ENCODE measurements at regions not wholly inside any gene's neighbourhood (a gene's known extent, or its start where the extent isn't known, plus 50 kb on each side); places are given as distances from the start of the nearest gene placed in this dataset.
"Not testable (repeated sequence)": the region's sequence is repeated elsewhere in the genome, so short reads cannot be mapped to it uniquely, and the experiment has no call there.

GRCh38 chr1:56092684-56093570, 486.4 kb downstream of the PLPP3 start:
- no peak for DNase-seq
- in situ Hi-C loops (cut with HindIII; ENCODE audit: low pct_ligation_motif_present, low pct_unique_long_range_greater_than_20kb, low sequenced_read_pairs) = no loop called here

- DNase-seq; in situ Hi-C loops (cut with HindIII; ENCODE audit: low pct_ligation_motif_present, low pct_unique_long_range_greater_than_20kb, low sequenced_read_pairs): not testable (repeated sequence)
Measured at GRCh38 chr1:56089826-56090225, 489.5 kb downstream of the PLPP3 start.

DNA sequence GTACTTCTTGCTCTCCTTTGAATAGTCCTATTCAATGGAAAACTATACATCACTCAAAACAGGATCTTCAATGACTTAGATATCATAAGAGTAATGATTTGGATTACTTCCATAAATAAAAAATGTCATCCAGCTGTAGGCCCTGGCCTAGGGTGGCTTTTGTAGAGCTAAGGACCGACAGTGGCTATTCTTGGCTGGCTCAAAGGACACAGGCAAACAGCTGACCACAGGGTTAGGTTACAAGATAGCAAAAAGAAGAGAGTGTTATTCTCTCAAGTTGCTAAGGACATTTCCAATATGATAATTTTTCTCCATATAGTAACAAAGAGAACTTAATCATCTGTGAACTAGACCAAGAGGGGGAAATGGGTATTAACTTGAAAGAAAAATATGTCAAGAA, 495.1 kb downstream of the PLPP3 start:
- in situ Hi-C loops (cut with HindIII; ENCODE audit: low pct_ligation_motif_present, low pct_unique_long_range_greater_than_20kb, low sequenced_read_pairs) = no loop called here
- DNase-seq = no peak

DNA sequence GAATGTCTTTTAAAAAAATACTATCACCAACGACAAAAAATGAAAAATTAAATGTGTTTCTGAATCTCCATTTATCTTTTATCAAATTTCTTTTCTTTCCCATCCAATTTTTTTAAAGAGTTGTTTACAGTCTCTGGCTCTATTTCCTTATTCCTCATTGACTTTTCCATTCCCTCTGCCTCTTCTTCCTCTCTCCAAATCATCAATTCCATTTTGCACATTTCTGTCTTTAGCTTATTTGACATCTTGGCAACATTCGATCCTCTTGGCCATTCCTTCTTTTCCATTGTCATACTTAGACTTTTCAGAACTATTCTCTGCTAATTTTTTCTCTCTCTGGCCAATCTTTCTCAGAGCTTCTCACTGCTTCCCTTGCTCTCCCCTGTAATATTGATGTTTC, 497.6 kb downstream of the PLPP3 start:
- in situ Hi-C loops (cut with HindIII; ENCODE audit: low pct_ligation_motif_present, low pct_unique_long_range_greater_than_20kb, low sequenced_read_pairs) = no loop called here
- DNase-seq = no peak

GRCh38 chr1:56081173-56081572, 498.2 kb downstream of the PLPP3 start:
- in situ Hi-C loops (cut with HindIII; ENCODE audit: low pct_ligation_motif_present, low pct_unique_long_range_greater_than_20kb, low sequenced_read_pairs) = no loop called here
- DNase-seq = no peak

DNA sequence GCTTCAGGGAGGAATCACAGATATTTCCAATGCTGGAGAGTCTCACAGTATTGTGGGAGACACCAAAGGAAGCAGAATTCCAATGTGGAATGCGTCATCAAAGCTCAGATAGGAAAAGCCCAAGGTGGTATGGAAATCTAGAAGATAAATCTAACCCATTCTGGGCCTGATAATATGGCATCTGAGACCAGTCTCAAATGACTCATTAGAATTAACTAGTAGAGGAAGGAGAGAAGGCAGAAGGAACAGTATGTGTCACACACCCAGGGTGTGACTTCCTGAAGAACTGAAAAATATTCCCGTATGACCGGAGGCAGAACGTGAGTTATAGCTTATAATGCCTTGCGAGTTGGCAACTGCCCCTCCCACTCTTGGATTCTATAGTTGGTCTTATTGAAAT, 499.2 kb downstream of the PLPP3 start:
- DNase-seq = no peak
- in situ Hi-C loops (cut with HindIII; ENCODE audit: low pct_ligation_motif_present, low pct_unique_long_range_greater_than_20kb, low sequenced_read_pairs) = no loop called here

DNA sequence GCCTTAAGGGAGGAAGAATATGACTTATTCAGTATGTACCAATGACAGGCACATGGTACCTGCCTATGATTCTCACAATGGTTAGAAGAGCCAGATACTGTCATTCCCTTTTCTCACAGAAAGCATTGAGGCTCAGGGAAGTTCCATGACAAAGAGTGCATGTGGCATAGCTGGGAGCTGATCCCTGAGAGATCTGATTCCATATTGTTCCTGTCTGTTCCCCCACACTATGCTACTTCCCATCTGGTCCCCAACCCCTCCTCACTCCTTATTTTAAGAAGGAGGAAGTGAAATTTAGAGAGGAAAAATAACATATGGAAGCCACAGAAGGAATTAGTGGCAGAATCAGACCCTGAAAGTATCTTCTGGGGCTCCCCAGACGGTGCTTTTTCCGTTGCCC, 500.0 kb downstream of the PLPP3 start:
- no peak for DNase-seq
- in situ Hi-C loops (cut with HindIII; ENCODE audit: low pct_ligation_motif_present, low pct_unique_long_range_greater_than_20kb, low sequenced_read_pairs) = no loop called here

GRCh38 chr1:56077206-56077605, 502.2 kb downstream of the PLPP3 start:
- no peak for DNase-seq
- in situ Hi-C loops (cut with HindIII; ENCODE audit: low pct_ligation_motif_present, low pct_unique_long_range_greater_than_20kb, low sequenced_read_pairs) = no loop called here

- in situ Hi-C loops (cut with HindIII; ENCODE audit: low pct_ligation_motif_present, low pct_unique_long_range_greater_than_20kb, low sequenced_read_pairs) = no loop called here
- no peak for DNase-seq
Measured at GRCh38 chr1:56074007-56074651, 505.2 kb downstream of the PLPP3 start.

- no peak for DNase-seq
- in situ Hi-C loops (cut with HindIII; ENCODE audit: low pct_ligation_motif_present, low pct_unique_long_range_greater_than_20kb, low sequenced_read_pairs) = no loop called here
Measured at GRCh38 chr1:56073614-56074006, 505.8 kb downstream of the PLPP3 start.

GRCh38 chr1:56073206-56073605, 506.2 kb downstream of the PLPP3 start:
- in situ Hi-C loops (cut with HindIII; ENCODE audit: low pct_ligation_motif_present, low pct_unique_long_range_greater_than_20kb, low sequenced_read_pairs) = no loop called here

GRCh38 chr1:56072310-56072709, 507.1 kb downstream of the PLPP3 start:
- no peak for DNase-seq
- in situ Hi-C loops (cut with HindIII; ENCODE audit: low pct_ligation_motif_present, low pct_unique_long_range_greater_than_20kb, low sequenced_read_pairs) = no loop called here

More at GRCh38 chr1:56073206-56073605, 506.2 kb downstream of the PLPP3 start:
- no peak for DNase-seq

DNA sequence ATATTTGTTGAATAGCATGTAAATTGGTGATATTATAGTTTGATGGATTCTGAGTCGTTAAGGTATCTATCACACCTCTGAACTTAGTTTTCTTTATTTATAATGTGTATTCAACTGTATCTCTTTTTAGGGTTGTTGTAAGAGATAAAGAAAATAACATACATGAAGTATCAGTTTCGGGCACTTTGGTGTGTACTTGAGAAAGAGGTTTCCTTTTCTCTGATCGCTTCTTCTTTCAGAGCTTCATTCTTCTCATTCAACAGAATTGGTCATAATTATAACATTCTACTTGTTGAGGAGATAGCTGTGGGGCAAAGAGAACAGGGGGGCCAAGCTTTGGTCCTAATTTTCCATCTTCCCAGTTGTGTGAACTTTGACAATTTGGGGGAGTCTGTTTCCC, 508.0 kb downstream of the PLPP3 start:
- DNase-seq = no peak
- in situ Hi-C loops (cut with HindIII; ENCODE audit: low pct_ligation_motif_present, low pct_unique_long_range_greater_than_20kb, low sequenced_read_pairs) = no loop called here

- in situ Hi-C loops (cut with HindIII; ENCODE audit: low pct_ligation_motif_present, low pct_unique_long_range_greater_than_20kb, low sequenced_read_pairs) = no loop called here
- DNase-seq = no peak
Measured at GRCh38 chr1:56070601-56071000, 508.8 kb downstream of the PLPP3 start.

DNA sequence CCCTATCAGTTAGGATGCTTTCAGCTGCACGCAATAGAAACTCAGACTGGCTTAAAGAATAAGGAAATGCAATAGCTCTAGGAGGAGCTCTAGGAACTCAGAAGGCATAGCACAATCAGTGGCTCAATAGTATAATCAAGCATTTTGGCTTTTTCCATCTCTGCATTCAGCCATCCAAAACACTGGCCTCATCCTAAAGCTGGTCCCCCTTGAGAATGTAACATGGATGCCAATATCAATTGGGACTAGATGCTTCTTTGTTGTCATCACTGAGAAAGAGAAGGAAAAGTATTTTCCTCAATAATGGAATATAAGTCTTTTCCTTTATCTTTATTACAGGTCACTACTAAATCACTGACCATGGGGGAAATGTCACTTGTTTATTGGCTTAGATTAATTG, 509.5 kb downstream of the PLPP3 start:
- in situ Hi-C loops (cut with HindIII; ENCODE audit: low pct_ligation_motif_present, low pct_unique_long_range_greater_than_20kb, low sequenced_read_pairs) = no loop called here
- no peak for DNase-seq

DNA sequence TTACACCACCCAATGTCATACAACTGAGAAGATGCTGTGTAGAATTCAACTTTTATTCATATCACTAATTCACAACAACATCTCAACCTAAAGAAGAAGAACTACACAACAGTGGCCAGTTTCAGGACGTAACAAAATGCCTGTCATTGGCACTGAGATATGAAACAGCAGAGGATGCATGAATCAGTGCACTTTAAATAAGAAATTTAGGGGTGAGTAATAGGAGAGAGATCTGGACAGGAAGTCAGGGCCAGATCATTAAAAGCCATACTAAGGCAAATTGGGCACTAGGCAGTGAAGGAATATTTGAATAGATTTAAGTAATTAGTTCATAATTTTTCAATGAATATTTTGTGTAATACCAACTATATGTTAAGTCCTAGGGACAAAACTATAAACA, 510.5 kb downstream of the PLPP3 start:
- no peak for DNase-seq
- in situ Hi-C loops (cut with HindIII; ENCODE audit: low pct_ligation_motif_present, low pct_unique_long_range_greater_than_20kb, low sequenced_read_pairs) = no loop called here

GRCh38 chr1:56068210-56068609, 511.2 kb downstream of the PLPP3 start:
- no peak for DNase-seq
- in situ Hi-C loops (cut with HindIII; ENCODE audit: low pct_ligation_motif_present, low pct_unique_long_range_greater_than_20kb, low sequenced_read_pairs) = no loop called here

DNA sequence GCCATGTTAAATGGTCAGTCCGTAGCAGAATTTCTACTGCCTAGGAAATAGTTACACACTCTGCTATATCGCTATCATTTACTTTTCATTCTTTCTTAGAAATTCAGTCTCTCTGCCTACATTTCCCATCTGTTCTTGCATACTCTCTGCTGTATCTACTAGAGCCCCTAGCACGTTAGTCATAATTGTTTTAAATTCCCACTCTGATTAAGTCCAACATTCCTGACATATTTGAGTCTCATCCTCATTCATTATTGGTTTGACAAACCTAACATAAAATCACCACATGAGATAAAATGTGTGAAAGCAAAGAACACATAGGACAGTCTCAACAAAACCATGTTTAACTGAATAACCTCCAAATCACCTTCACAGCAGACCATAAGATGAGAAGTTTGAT, 513.6 kb downstream of the PLPP3 start:
- in situ Hi-C loops (cut with HindIII; ENCODE audit: low pct_ligation_motif_present, low pct_unique_long_range_greater_than_20kb, low sequenced_read_pairs) = no loop called here
- no peak for DNase-seq

GRCh38 chr1:56064705-56065104, 514.7 kb downstream of the PLPP3 start:
- no peak for DNase-seq
- in situ Hi-C loops (cut with HindIII; ENCODE audit: low pct_ligation_motif_present, low pct_unique_long_range_greater_than_20kb, low sequenced_read_pairs) = no loop called here

DNA sequence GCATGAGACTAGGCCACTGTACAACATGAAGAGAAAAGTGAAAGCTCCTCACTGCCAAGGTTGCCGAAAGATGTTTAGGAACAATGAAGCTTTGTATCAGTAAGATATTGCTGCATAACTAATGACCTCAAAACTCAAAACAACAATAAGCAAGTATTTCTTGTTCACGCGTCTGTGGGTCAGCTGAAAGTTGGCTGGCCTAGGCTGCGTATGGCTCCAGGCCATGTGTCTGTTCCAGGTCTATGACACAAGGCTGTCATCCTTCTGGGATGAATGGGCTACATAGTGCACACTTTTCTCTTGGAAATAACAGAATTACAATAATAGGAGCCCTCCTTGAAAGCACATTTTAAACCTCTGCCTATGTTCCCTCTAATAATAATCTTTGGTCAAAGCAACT, 515.9 kb downstream of the PLPP3 start:
- in situ Hi-C loops (cut with HindIII; ENCODE audit: low pct_ligation_motif_present, low pct_unique_long_range_greater_than_20kb, low sequenced_read_pairs) = no loop called here
- no peak for DNase-seq

All from ACHN (cell line).